Loucy (cell line): ENCODE measurements at regions not wholly inside any gene's neighbourhood (a gene's known extent, or its start where the extent isn't known, plus 50 kb on each side); places are given as distances from the start of the nearest gene placed in this dataset.

Source experiments
- EZH2phosphoT487 ChIP-seq: fragments of 200-600 bp; IDR thresholded peaks from 2 replicates; pipeline ENCODE4 v1.6.1; 2018; ENCODE audit warnings: antibody characterized with exemption, mild to moderate bottlenecking, moderate library complexity, borderline replicate concordance
- TF ChIP-seq, protein P1 (sequence below): fragments of 200-600 bp; sonication (generic); conservative IDR thresholded peaks from 2 replicates; pipeline ENCODE4 v1.5.1; 2014; ENCODE audit warnings: mild to moderate bottlenecking, antibody characterized with exemption, low read length

DNA sequence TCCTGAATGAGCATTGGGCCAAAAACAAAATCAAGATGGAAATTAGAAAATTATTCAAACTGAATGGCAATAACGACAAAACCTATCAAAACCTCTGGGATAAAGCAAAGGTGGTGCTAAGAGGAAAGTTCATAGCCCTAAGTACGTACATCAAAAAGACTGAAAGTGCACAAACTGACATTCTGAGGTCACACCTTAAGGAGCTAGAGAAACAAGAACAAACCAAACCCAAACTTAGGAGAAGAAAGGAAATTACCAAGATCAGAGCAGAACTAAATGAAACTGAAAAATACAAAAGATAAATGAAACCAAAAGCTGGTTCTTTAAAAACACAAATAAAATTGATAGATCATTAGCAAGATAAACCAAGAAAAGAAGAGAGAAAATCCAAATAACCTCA is 1543.5 kb upstream of the ACVR2A start:
- TF ChIP-seq, protein P1, sequence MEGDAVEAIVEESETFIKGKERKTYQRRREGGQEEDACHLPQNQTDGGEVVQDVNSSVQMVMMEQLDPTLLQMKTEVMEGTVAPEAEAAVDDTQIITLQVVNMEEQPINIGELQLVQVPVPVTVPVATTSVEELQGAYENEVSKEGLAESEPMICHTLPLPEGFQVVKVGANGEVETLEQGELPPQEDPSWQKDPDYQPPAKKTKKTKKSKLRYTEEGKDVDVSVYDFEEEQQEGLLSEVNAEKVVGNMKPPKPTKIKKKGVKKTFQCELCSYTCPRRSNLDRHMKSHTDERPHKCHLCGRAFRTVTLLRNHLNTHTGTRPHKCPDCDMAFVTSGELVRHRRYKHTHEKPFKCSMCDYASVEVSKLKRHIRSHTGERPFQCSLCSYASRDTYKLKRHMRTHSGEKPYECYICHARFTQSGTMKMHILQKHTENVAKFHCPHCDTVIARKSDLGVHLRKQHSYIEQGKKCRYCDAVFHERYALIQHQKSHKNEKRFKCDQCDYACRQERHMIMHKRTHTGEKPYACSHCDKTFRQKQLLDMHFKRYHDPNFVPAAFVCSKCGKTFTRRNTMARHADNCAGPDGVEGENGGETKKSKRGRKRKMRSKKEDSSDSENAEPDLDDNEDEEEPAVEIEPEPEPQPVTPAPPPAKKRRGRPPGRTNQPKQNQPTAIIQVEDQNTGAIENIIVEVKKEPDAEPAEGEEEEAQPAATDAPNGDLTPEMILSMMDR, result no peak
- TF ChIP-seq EZH2phosphoT487, result no peak
